GDM1 (cell line): ENCODE measurements at regions not wholly inside any gene's neighbourhood (a gene's known extent, or its start where the extent isn't known, plus 50 kb on each side); places are given as distances from the start of the nearest gene placed in this dataset.

Experiments used
- DNase-seq: peaks from one replicate; lab custom pipeline; 2025; lab: John Stamatoyannopoulos, UW

- DNase-seq = no peak
Measured at GRCh38 chr13:73290844-73291243, 232.0 kb downstream of the KLF5 start.

GRCh38 chr13:73288596-73288995 lies 229.8 kb downstream of the KLF5 start:
- no peak for DNase-seq

- no peak for DNase-seq
Measured at GRCh38 chr13:73287831-73288230, 229.0 kb downstream of the KLF5 start.

- no peak for DNase-seq
Measured at GRCh38 chr13:73286942-73287620, 228.3 kb downstream of the KLF5 start.

- DNase-seq = no peak
Measured at GRCh38 chr13:73286177-73286576, 227.4 kb downstream of the KLF5 start.

- no peak for DNase-seq
Measured at GRCh38 chr13:73284081-73284874, 225.5 kb downstream of the KLF5 start.

GRCh38 chr13:73283636-73284035 lies 224.8 kb downstream of the KLF5 start:
- DNase-seq = no peak

- DNase-seq = no peak
Measured at GRCh38 chr13:73281746-73282145, 222.9 kb downstream of the KLF5 start.

GRCh38 chr13:73278186-73278585 lies 219.4 kb downstream of the KLF5 start:
- no peak for DNase-seq

GRCh38 chr13:73275163-73275562 lies 216.4 kb downstream of the KLF5 start:
- no peak for DNase-seq

- no peak for DNase-seq
Measured at GRCh38 chr13:73274147-73274546, 215.3 kb downstream of the KLF5 start.

GRCh38 chr13:73273745-73274144 lies 214.9 kb downstream of the KLF5 start:
- DNase-seq = no peak

- DNase-seq = no peak
Measured at GRCh38 chr13:73273276-73273675, 214.5 kb downstream of the KLF5 start.

GRCh38 chr13:73272831-73273230 lies 214.0 kb downstream of the KLF5 start:
- no peak for DNase-seq

GRCh38 chr13:73268306-73268705 lies 209.5 kb downstream of the KLF5 start:
- no peak for DNase-seq

GRCh38 chr13:73266640-73267180 lies 207.9 kb downstream of the KLF5 start:
- DNase-seq = no peak

GRCh38 chr13:73262862-73263627 lies 204.2 kb downstream of the KLF5 start:
- no peak for DNase-seq

GRCh38 chr13:73261739-73262216 lies 203.0 kb downstream of the KLF5 start:
- no peak for DNase-seq

- no peak for DNase-seq
Measured at GRCh38 chr13:73259061-73260017, 200.5 kb downstream of the KLF5 start.

GRCh38 chr13:73258406-73258805 lies 199.6 kb downstream of the KLF5 start:
- no peak for DNase-seq

GRCh38 chr13:73254827-73255226 lies 196.0 kb downstream of the KLF5 start:
- no peak for DNase-seq
